A549 (cell line): ENCODE measurements at regions not wholly inside any gene's neighbourhood (a gene's known extent, or its start where the extent isn't known, plus 50 kb on each side); places are given as distances from the start of the nearest gene placed in this dataset.

Source experiments
- ATAC-seq, 2 experiments: fragments of 200-7000 bp in 1 of 2; fragments of >200 bp in 1 of 2; cut with Nextera tagmentation in 1 of 2; cut with Tn5 transposase in 1 of 2; 3 replicates each; pipeline versions ENCODE4 v1.8.0 to v1.9.1; 2018 to 2020; ENCODE audit warnings: mild to moderate bottlenecking in 1 of 2, moderate library complexity in 1 of 2
- CTCF ChIA-PET: fragments of 300-600 bp; sonication (Branson Sonifier 250); formaldehyde crosslinking; extraction: SDS; loops from one replicate; lab custom pipeline; 2021; ENCODE audit warnings: antibody characterized with exemption, inconsistent platforms; lab: Yijun Ruan, JAX
- POLR2A ChIA-PET: fragments of 350-600 bp; formaldehyde crosslinking; extraction: SDS; loops from one replicate; lab custom pipeline; 2021; ENCODE audit warnings: antibody characterized with exemption, inconsistent platforms; lab: Yijun Ruan, JAX
- DNase-seq, 2 experiments: peaks; one replicate each; pipeline versions ENCODE4 v3.0.0 to v3.0.0-alpha.2; 2011 to 2016; ENCODE audit warnings: low read depth in 1 of 2, low spot score in 1 of 2
- FAIRE-seq: peaks from 2 replicates; lab custom pipeline; 2011; peaks lifted over from hg19 to GRCh38; lab: Jason Lieb, UNC
- H3K27ac ChIP-seq, 2 experiments: fragments of >200 bp; sonication (Bioruptor Twin); formaldehyde crosslinking; 3 replicates each; pipeline ENCODE4 v1.5.1; 2016 to 2017
- H3K4me1 ChIP-seq: fragments of >200 bp; sonication (Bioruptor Twin); formaldehyde crosslinking; 3 replicates; pipeline ENCODE4 v1.6.1; 2016
- H3K4me2 ChIP-seq: fragments of >200 bp; sonication (Bioruptor Twin); formaldehyde crosslinking; 3 replicates; pipeline ENCODE4 v1.6.1; 2016
- H3K4me3 ChIP-seq: fragments of >200 bp; sonication (Bioruptor Twin); formaldehyde crosslinking; 3 replicates; pipeline ENCODE4 v1.5.1; 2016
- H3K9me3 ChIP-seq: fragments of >200 bp; sonication (Bioruptor Twin); formaldehyde crosslinking; 3 replicates; pipeline ENCODE4 v1.6.1; 2016
- ATOH8 ChIP-seq: fragments of 250-450 bp; sonication (Bioruptor Pico); IDR thresholded peaks from 2 replicates; pipeline ENCODE4 v1.5.0; 2020; ENCODE audit warnings: low read depth, mild to moderate bottlenecking, moderate library complexity
- CBX2 ChIP-seq: fragments of 200-600 bp; sonication (generic); IDR thresholded peaks from 2 replicates; pipeline ENCODE4 v1.6.1; 2016; ENCODE audit warnings: low read depth, mild to moderate bottlenecking, borderline replicate concordance
- CHD4 ChIP-seq: fragments of 200-600 bp; sonication (generic); IDR thresholded peaks from 2 replicates; pipeline ENCODE4 v1.6.1; 2016; ENCODE audit warnings: antibody characterized with exemption, mild to moderate bottlenecking, borderline replicate concordance
- CTCF ChIP-seq: fragments of >200 bp; sonication (Bioruptor Twin); formaldehyde crosslinking; IDR thresholded peaks from 3 replicates; pipeline ENCODE4 v1.5.1; 2016
- EHF ChIP-seq: fragments of 250-450 bp; sonication (Bioruptor Pico); IDR thresholded peaks from 2 replicates; pipeline ENCODE4 v1.5.0; 2020; ENCODE audit warnings: mild to moderate bottlenecking
- ESRRA ChIP-seq: fragments of 150-350 bp; IDR thresholded peaks from 2 replicates; pipeline ENCODE4 v1.6.1; 2014; ENCODE audit warnings: mild to moderate bottlenecking, low read length, borderline replicate concordance
- FOSB ChIP-seq: fragments of 250-450 bp; sonication (Bioruptor Pico); IDR thresholded peaks from 2 replicates; pipeline ENCODE4 v1.5.0; 2020; ENCODE audit warnings: mild to moderate bottlenecking, moderate library complexity
- HES2 ChIP-seq: fragments of >200 bp; sonication (Bioruptor Twin); formaldehyde crosslinking; IDR thresholded peaks from 2 replicates; pipeline ENCODE4 v1.6.1; 2016
- HMGXB4 ChIP-seq: fragments of 250-450 bp; sonication (Bioruptor Pico); IDR thresholded peaks from 2 replicates; pipeline ENCODE4 v1.5.0; 2021; ENCODE audit warnings: mild to moderate bottlenecking, moderate library complexity, borderline replicate concordance
- HOXB13 ChIP-seq: fragments of 250-450 bp; sonication (Bioruptor Pico); IDR thresholded peaks from 2 replicates; pipeline ENCODE4 v1.5.0; 2020; ENCODE audit warnings: low read depth, mild to moderate bottlenecking, moderate library complexity
- HOXB5 ChIP-seq: fragments of 250-450 bp; sonication (Bioruptor Pico); IDR thresholded peaks from 2 replicates; pipeline ENCODE4 v1.5.0; 2020; ENCODE audit warnings: mild to moderate bottlenecking, moderate library complexity
- MYC ChIP-seq: IDR thresholded peaks from 2 replicates; pipeline ENCODE4 v1.6.1; 2012; ENCODE audit warnings: mild to moderate bottlenecking, inconsistent platforms, low read length, improper control_type of control experiment, borderline replicate concordance
- PHF8 ChIP-seq: fragments of 200-600 bp; sonication (generic); IDR thresholded peaks from 2 replicates; pipeline ENCODE4 v1.6.1; 2016; ENCODE audit warnings: low read depth, mild to moderate bottlenecking, antibody characterized with exemption, moderate library complexity, borderline replicate concordance
- POLR2A ChIP-seq: IDR thresholded peaks from 2 replicates; pipeline ENCODE4 v1.6.1; 2012; ENCODE audit warnings: mild to moderate bottlenecking, low read length
- POLR2AphosphoS2 ChIP-seq: conservative IDR thresholded peaks from 2 replicates; pipeline ENCODE4 v1.6.1; 2012; ENCODE audit warnings: low read length, improper control_type of control experiment, inconsistent platforms
- RAD21 ChIP-seq, 2 experiments: fragments of >200 bp in 1 of 2; sonication (Bioruptor Twin) in 1 of 2; formaldehyde crosslinking in 1 of 2; IDR thresholded peaks in 1 of 2; conservative IDR thresholded peaks in 1 of 2; 2 replicates in 1 of 2; 3 replicates in 1 of 2; pipeline ENCODE4 v1.6.1; 2012 to 2018; ENCODE audit warnings: inconsistent platforms in 1 of 2
- RARB ChIP-seq: fragments of 250-450 bp; sonication (Bioruptor Pico); IDR thresholded peaks from 2 replicates; pipeline ENCODE4 v1.8.0; 2021; ENCODE audit warnings: mild to moderate bottlenecking, moderate library complexity
- REST ChIP-seq: fragments of 200-600 bp; sonication (generic); IDR thresholded peaks from 2 replicates; pipeline ENCODE4 v1.6.1; 2016; ENCODE audit warnings: antibody characterized with exemption, mild to moderate bottlenecking, moderate library complexity
- SREBF2 ChIP-seq: fragments of 450-650 bp; IDR thresholded peaks from 2 replicates; pipeline ENCODE4 v1.6.1; 2014; ENCODE audit warnings: mild to moderate bottlenecking, moderate library complexity
- ZC3H11A ChIP-seq: fragments of 450-650 bp; IDR thresholded peaks from 2 replicates; pipeline ENCODE4 v1.6.1; 2014; ENCODE audit warnings: antibody characterized with exemption, mild to moderate bottlenecking
- ZFP36 ChIP-seq: fragments of 450-650 bp; IDR thresholded peaks from 2 replicates; pipeline ENCODE4 v1.6.1; 2014; ENCODE audit warnings: borderline replicate concordance; ENCODE audit not compliant: partially characterized antibody
- ZNF302 ChIP-seq: fragments of 250-450 bp; sonication (Bioruptor Pico); IDR thresholded peaks from 2 replicates; pipeline ENCODE4 v1.9.0; 2021; ENCODE audit warnings: inconsistent platforms, mild to moderate bottlenecking, moderate library complexity
- WGBS: methylation state at CpG from one replicate; pipeline ENCODE4 v1.1.6; 2017; ENCODE audit errors: missing lambda C conversion rate; 5-methylcytosine and 5-hydroxymethylcytosine counted together

GRCh38 chr6:141199074-141199473 lies 933.7 kb upstream of the GJE1 start:
- ChIA-PET POLR2A (no interaction called here), CTCF (interaction anchor here (0.6 kb wide), 1 partner anchor 1958 kb away, joined by 3 read pairs; no protein-coding TSS in a partner anchor)
- no peaks in the 10 kb centered on the region for H3K9me3 ChIP-seq
- H3K4me3 ChIP-seq: no peak overlapping the region
- DNase-seq (no peak), ATAC-seq (no peak), FAIRE-seq (no peak)
- 82% methylated on average over 1 of the region's 1 CpG for WGBS
- H3K4me2 ChIP-seq: no peak overlapping the region
- no peak overlapping the region for H3K27ac ChIP-seq
- TF ChIP-seq POLR2A (no peak), SREBF2 (no peak), CBX2 (no peak), ZC3H11A (no peak), RAD21 (conservative IDR thresholded peaks at IDR 0.05 in 1 of 2, IDR thresholded peaks at IDR 0.05 in 1 of 2) (no peak)
- no peaks in the 10 kb centered on the region for H3K4me1 ChIP-seq

GRCh38 chr6:141195251-141195832 lies 937.4 kb upstream of the GJE1 start:
- TF ChIP-seq FOSB (CRISPR knock-in tag): no peak
- TF ChIP-seq CBX2: no peak
- TF ChIP-seq ESRRA: no peak
- no peak for TF ChIP-seq PHF8
- TF ChIP-seq ZFP36: no peak
- no peak for TF ChIP-seq HOXB13 (CRISPR knock-in tag)
- no peak for TF ChIP-seq CTCF
- TF ChIP-seq MYC: no peak
- TF ChIP-seq CHD4: no peak
- no peak for TF ChIP-seq REST
- TF ChIP-seq ZC3H11A: no peak
- TF ChIP-seq ZNF302: no peak
- no peak for TF ChIP-seq EHF (CRISPR knock-in tag)
- TF ChIP-seq HMGXB4: no peak
- TF ChIP-seq RARB: no peak
- no peak for TF ChIP-seq ATOH8 (CRISPR knock-in tag)
- no peak for TF ChIP-seq HES2
- TF ChIP-seq HOXB5 (CRISPR knock-in tag): no peak
- TF ChIP-seq POLR2AphosphoS2: no peak
- TF ChIP-seq, all 56 proteins: peak for 0
- 72% methylated on average over 6 of the region's 6 CpGs for WGBS
- FAIRE-seq (no peak), DNase-seq (peak in 1 of 2 experiments; percentile 1), ATAC-seq (peak in 1 of 2 experiments; percentile 30; a peak in 1 of 6 replicates)
- no peaks in the 10 kb centered on the region for H3K9me3 ChIP-seq
- H3K4me3 ChIP-seq: no peak overlapping the region
- no peaks in the 10 kb centered on the region for H3K4me1 ChIP-seq
- CTCF ChIA-PET: no interaction called here
- H3K4me2 ChIP-seq: no peak overlapping the region
- H3K27ac ChIP-seq: no peak overlapping the region
- POLR2A ChIA-PET: no interaction called here
